ENCODE measurements at regions not wholly inside any gene's neighbourhood (a gene's known extent, or its start where the extent isn't known, plus 50 kb on each side); places are given as distances from the start of the nearest gene placed in this dataset.

- Mint-ChIP-seq H3K27ac (no peak overlapping the region), H3K4me3 (no peak overlapping the region), H3K4me1 (peaks cover 0 to 2% (median 0%) of the 10 kb centered on the region in 3 donors), H3K9me3 (peaks cover 0 to 13% (median 5%) of the 10 kb centered on the region in 3 donors), H3K36me3 (no peaks in the 10 kb centered on the region), H3K27me3 (peaks cover under 1 to 6% of the 10 kb centered on the region in 2 donors)
- Histone ChIP-seq H3K4me3 (ENCODE audit: control insufficient read depth in 1 of 2, extremely low read depth in 1 of 2, low read length in 1 of 2) (no peak overlapping the region), H3K36me3 (ENCODE audit: control insufficient read depth in 2 of 2, extremely low read depth in 1 of 2, insufficient read depth in 1 of 2, low read length in 1 of 2) (no peaks in the 10 kb centered on the region), H3K27me3 (replicated peaks in 1 of 2; ENCODE audit: control insufficient read depth in 2 of 2, extremely low read depth in 1 of 2, insufficient read depth in 2 of 2, low read length in 1 of 2) (peaks cover 0 to 16% of the 10 kb centered on the region in 2 experiments), H3K9me3 (no peaks in the 10 kb centered on the region), H3K4me1 (ENCODE audit: control insufficient read depth in 1 of 2, extremely low read depth in 1 of 2, insufficient read depth in 2 of 2, low read length in 2 of 2) (no peaks in the 10 kb centered on the region), H3K27ac (ENCODE audit: low read length) (no peak overlapping the region)
- DNase-seq = no peak
- ATAC-seq (replicated peaks in 1 of 4) = no peak
- 48% methylated on average over 3 of the region's 9 CpGs for WGBS (ENCODE audit: insufficient coverage)
- ChIA-PET POLR2A (no interaction called here), CTCF (no interaction called here)
Observed at GRCh38 chr11:116651098-116651736, 121.6 kb downstream of the BUD13 start.

GRCh38 chr11:116650052-116650451 is 122.7 kb downstream of the BUD13 start:
- ATAC-seq (replicated peaks in 1 of 4) (no peak), DNase-seq (no peak)
- Mint-ChIP-seq H3K4me3 (no peak overlapping the region), H3K27ac (no peak overlapping the region), H3K4me1 (peaks cover 0 to 2% (median 0%) of the 10 kb centered on the region in 3 donors), H3K9me3 (peaks cover 0 to 4% (median 3%) of the 10 kb centered on the region in 3 donors), H3K36me3 (no peaks in the 10 kb centered on the region), H3K27me3 (peaks cover 0 to 2% of the 10 kb centered on the region in 2 donors)
- no peaks in the 10 kb centered on the region for H3K9me3 ChIP-seq
- H3K27ac ChIP-seq (ENCODE audit: low read length) = no peak overlapping the region
- WGBS (ENCODE audit: insufficient coverage) = 29% methylated on average over 1 of the region's 2 CpGs
- no peak overlapping the region for H3K4me3 ChIP-seq (ENCODE audit: control insufficient read depth in 1 of 2, extremely low read depth in 1 of 2, low read length in 1 of 2)
- ChIA-PET CTCF (no interaction called here), POLR2A (no interaction called here)
- H3K4me1 ChIP-seq (ENCODE audit: control insufficient read depth in 1 of 2, extremely low read depth in 1 of 2, insufficient read depth in 2 of 2, low read length in 2 of 2) = no peaks in the 10 kb centered on the region
- H3K27me3 ChIP-seq (replicated peaks in 1 of 2; ENCODE audit: control insufficient read depth in 2 of 2, extremely low read depth in 1 of 2, insufficient read depth in 2 of 2, low read length in 1 of 2) = peaks cover 0 to 16% of the 10 kb centered on the region in 2 experiments
- no peaks in the 10 kb centered on the region for H3K36me3 ChIP-seq (ENCODE audit: control insufficient read depth in 2 of 2, extremely low read depth in 1 of 2, insufficient read depth in 1 of 2, low read length in 1 of 2)

- Mint-ChIP-seq H3K27me3 (peaks cover 0 to 2% of the 10 kb centered on the region in 2 donors), H3K4me1 (peaks cover 0 to 2% (median 0%) of the 10 kb centered on the region in 3 donors), H3K36me3 (no peaks in the 10 kb centered on the region), H3K9me3 (no peaks in the 10 kb centered on the region), H3K27ac (no peak overlapping the region), H3K4me3 (no peak overlapping the region)
- WGBS (ENCODE audit: insufficient coverage) = 79% methylated on average over 2 of the region's 4 CpGs
- H3K27ac ChIP-seq (ENCODE audit: low read length) = no peak overlapping the region
- POLR2A ChIA-PET = no interaction called here
- DNase-seq (no peak), ATAC-seq (replicated peaks in 1 of 4) (no peak)
- CTCF ChIA-PET = no interaction called here
- no peak overlapping the region for H3K4me3 ChIP-seq (ENCODE audit: control insufficient read depth in 1 of 2, extremely low read depth in 1 of 2, low read length in 1 of 2)
- peaks cover 0 to 16% of the 10 kb centered on the region in 2 experiments for H3K27me3 ChIP-seq (replicated peaks in 1 of 2; ENCODE audit: control insufficient read depth in 2 of 2, extremely low read depth in 1 of 2, insufficient read depth in 2 of 2, low read length in 1 of 2)
- no peaks in the 10 kb centered on the region for H3K36me3 ChIP-seq (ENCODE audit: control insufficient read depth in 2 of 2, extremely low read depth in 1 of 2, insufficient read depth in 1 of 2, low read length in 1 of 2)
- no peaks in the 10 kb centered on the region for H3K4me1 ChIP-seq (ENCODE audit: control insufficient read depth in 1 of 2, extremely low read depth in 1 of 2, insufficient read depth in 2 of 2, low read length in 2 of 2)
- H3K9me3 ChIP-seq = no peaks in the 10 kb centered on the region
Observed at GRCh38 chr11:116649268-116649667, 123.5 kb downstream of the BUD13 start.

- Histone ChIP-seq H3K4me1 (ENCODE audit: control insufficient read depth in 1 of 2, extremely low read depth in 1 of 2, insufficient read depth in 2 of 2, low read length in 2 of 2) (no peaks in the 10 kb centered on the region), H3K27me3 (replicated peaks in 1 of 2; ENCODE audit: control insufficient read depth in 2 of 2, extremely low read depth in 1 of 2, insufficient read depth in 2 of 2, low read length in 1 of 2) (peaks cover 0 to 18% of the 10 kb centered on the region in 2 experiments), H3K4me3 (ENCODE audit: control insufficient read depth in 1 of 2, extremely low read depth in 1 of 2, low read length in 1 of 2) (no peak overlapping the region), H3K9me3 (no peaks in the 10 kb centered on the region), H3K36me3 (ENCODE audit: control insufficient read depth in 2 of 2, extremely low read depth in 1 of 2, insufficient read depth in 1 of 2, low read length in 1 of 2) (no peaks in the 10 kb centered on the region), H3K27ac (ENCODE audit: low read length) (no peak overlapping the region)
- Mint-ChIP-seq H3K4me3 (no peak overlapping the region), H3K27me3 (peaks cover 4 to 6% of the 10 kb centered on the region in 2 donors), H3K27ac (no peak overlapping the region), H3K9me3 (no peaks in the 10 kb centered on the region), H3K4me1 (peaks cover 0 to 2% (median 0%) of the 10 kb centered on the region in 3 donors), H3K36me3 (no peaks in the 10 kb centered on the region)
- ATAC-seq (replicated peaks in 1 of 4) (peak in 1 of 4 experiments; percentile 17), DNase-seq (no peak)
- no CpG with 5 or more reads among the region's 2 CpGs for WGBS (ENCODE audit: insufficient coverage)
- ChIA-PET CTCF (no interaction called here), POLR2A (no interaction called here)
Observed at GRCh38 chr11:116648247-116649174, 124.3 kb downstream of the BUD13 start.

GRCh38 chr11:116647305-116648080 is 125.3 kb downstream of the BUD13 start:
- 20% methylated on average over 1 of the region's 7 CpGs for WGBS (ENCODE audit: insufficient coverage)

GRCh38 chr11:116646191-116646590 is 126.6 kb downstream of the BUD13 start:
- Histone ChIP-seq H3K4me3 (ENCODE audit: control insufficient read depth in 1 of 2, extremely low read depth in 1 of 2, low read length in 1 of 2) (no peak overlapping the region), H3K9me3 (no peaks in the 10 kb centered on the region), H3K36me3 (ENCODE audit: control insufficient read depth in 2 of 2, extremely low read depth in 1 of 2, insufficient read depth in 1 of 2, low read length in 1 of 2) (no peaks in the 10 kb centered on the region), H3K27ac (ENCODE audit: low read length) (no peak overlapping the region), H3K4me1 (ENCODE audit: control insufficient read depth in 1 of 2, extremely low read depth in 1 of 2, insufficient read depth in 2 of 2, low read length in 2 of 2) (no peaks in the 10 kb centered on the region), H3K27me3 (replicated peaks in 1 of 2; ENCODE audit: control insufficient read depth in 2 of 2, extremely low read depth in 1 of 2, insufficient read depth in 2 of 2, low read length in 1 of 2) (peaks cover 0 to 24% of the 10 kb centered on the region in 2 experiments)
- H3K4me1 Mint-ChIP-seq = no peaks in the 10 kb centered on the region
- ChIA-PET CTCF (no interaction called here), POLR2A (no interaction called here)
- WGBS (ENCODE audit: insufficient coverage) = no CpG with 5 or more reads among the region's 3 CpGs
- H3K9me3 Mint-ChIP-seq = no peaks in the 10 kb centered on the region
- no peaks in the 10 kb centered on the region for H3K36me3 Mint-ChIP-seq
- no peak overlapping the region for H3K4me3 Mint-ChIP-seq
- H3K27ac Mint-ChIP-seq = no peak overlapping the region
- ATAC-seq (replicated peaks in 1 of 4) = no peak
- no peak for DNase-seq
- H3K27me3 Mint-ChIP-seq = peaks cover 7 to 8% of the 10 kb centered on the region in 2 donors

More at GRCh38 chr11:116647305-116648080, 125.3 kb downstream of the BUD13 start:
- H3K4me1 Mint-ChIP-seq = peaks cover 0 to 2% (median 0%) of the 10 kb centered on the region in 3 donors
- H3K4me3 Mint-ChIP-seq = no peak overlapping the region
- DNase-seq = no peak
- no peaks in the 10 kb centered on the region for H3K36me3 Mint-ChIP-seq
- no peak overlapping the region for H3K27ac Mint-ChIP-seq
- CTCF ChIA-PET = no interaction called here
- Histone ChIP-seq H3K27me3 (replicated peaks in 1 of 2; ENCODE audit: control insufficient read depth in 2 of 2, extremely low read depth in 1 of 2, insufficient read depth in 2 of 2, low read length in 1 of 2) (peaks cover 0 to 17% of the 10 kb centered on the region in 2 experiments), H3K4me1 (ENCODE audit: control insufficient read depth in 1 of 2, extremely low read depth in 1 of 2, insufficient read depth in 2 of 2, low read length in 2 of 2) (no peaks in the 10 kb centered on the region), H3K4me3 (ENCODE audit: control insufficient read depth in 1 of 2, extremely low read depth in 1 of 2, low read length in 1 of 2) (no peak overlapping the region), H3K9me3 (no peaks in the 10 kb centered on the region), H3K27ac (ENCODE audit: low read length) (no peak overlapping the region), H3K36me3 (ENCODE audit: control insufficient read depth in 2 of 2, extremely low read depth in 1 of 2, insufficient read depth in 1 of 2, low read length in 1 of 2) (no peaks in the 10 kb centered on the region)
- H3K9me3 Mint-ChIP-seq = no peaks in the 10 kb centered on the region
- H3K27me3 Mint-ChIP-seq = peaks cover 5 to 6% of the 10 kb centered on the region in 2 donors
- POLR2A ChIA-PET = no interaction called here
- ATAC-seq (replicated peaks in 1 of 4) = no peak
